T-cell (primary cell): ENCODE measurements at regions not wholly inside any gene's neighbourhood (a gene's known extent, or its start where the extent isn't known, plus 50 kb on each side); places are given as distances from the start of the nearest gene placed in this dataset.

ENCODE experiments used
- ATAC-seq, 4 experiments: fragments of 200-7000 bp in 3 of 4; fragments of 150-1000 bp in 1 of 4; cut with Tn5 transposase; replicated peaks in 1 of 4; 1 replicate in 3 of 4; 2 replicates in 1 of 4; pipeline ENCODE4 v1.10.0; 2021; ENCODE audit warnings: moderate library complexity in 3 of 4, mild to moderate bottlenecking in 2 of 4, moderate number of reproducible peaks in 1 of 4
- CTCF ChIA-PET, 2 donors: fragments of 300-600 bp; sonication (Branson Sonifier 250); formaldehyde crosslinking; loops; one replicate each; lab custom pipeline; 2022; ENCODE audit warnings: antibody characterized with exemption in 2 of 2; lab: Charles Lee
- POLR2A ChIA-PET, 2 donors: fragments of 300-600 bp; sonication (Branson Sonifier 250); formaldehyde crosslinking; loops; one replicate each; lab custom pipeline; 2022; ENCODE audit warnings: antibody characterized with exemption in 2 of 2; lab: Charles Lee
- DNase-seq, 35 experiments: peaks; one replicate each; pipeline versions ENCODE4 v3.0.0 to v3.0.0-alpha.2; 2013 to 2023
- H3K27ac ChIP-seq: one replicate; pipeline ENCODE4 v1.5.1; 2013; ENCODE audit warnings: low read length
- H3K27me3 ChIP-seq, 2 experiments: replicated peaks in 1 of 2; 1 replicate in 1 of 2; 2 replicates in 1 of 2; pipeline versions ENCODE4 v1.6.1 to v1.7.0; 2013; ENCODE audit warnings: low read length in 1 of 2, mixed read lengths in 1 of 2; ENCODE audit not compliant: control insufficient read depth in 2 of 2, insufficient read depth in 2 of 2; ENCODE audit errors: extremely low read depth in 1 of 2
- H3K36me3 ChIP-seq, 2 donors: 1 replicate in 1 of 2; 2 replicates in 1 of 2; pipeline versions ENCODE4 v1.6.1 to v1.7.0; 2013; ENCODE audit warnings: low read length in 1 of 2; ENCODE audit not compliant: control insufficient read depth in 2 of 2, insufficient read depth in 1 of 2; ENCODE audit errors: extremely low read depth in 1 of 2
- H3K4me1 ChIP-seq, 2 experiments: 1 replicate in 1 of 2; 2 replicates in 1 of 2; pipeline versions ENCODE4 v1.6.1 to v1.7.0; 2013; ENCODE audit warnings: low read length in 2 of 2, mixed read lengths in 1 of 2; ENCODE audit not compliant: insufficient read depth in 2 of 2, control insufficient read depth in 1 of 2; ENCODE audit errors: extremely low read depth in 1 of 2
- H3K4me3 ChIP-seq, 2 donors: 1 replicate in 1 of 2; 2 replicates in 1 of 2; pipeline versions ENCODE4 v1.5.1 to v1.7.0; 2013; ENCODE audit warnings: mild to moderate bottlenecking in 2 of 2, low read length in 1 of 2, moderate library complexity in 1 of 2; ENCODE audit not compliant: control insufficient read depth in 1 of 2; ENCODE audit errors: extremely low read depth in 1 of 2
- H3K9me3 ChIP-seq: 2 replicates; pipeline ENCODE4 v1.7.0; 2013
- H3K27ac Mint-ChIP-seq, 2 donors: one replicate each; pipeline ENCODE4 v1.8.0; 2020 to 2021; ENCODE audit warnings: mild to moderate bottlenecking in 2 of 2, mixed read lengths in 2 of 2
- H3K27me3 Mint-ChIP-seq, 2 donors: one replicate each; pipeline ENCODE4 v1.8.0; 2021 to 2022; ENCODE audit warnings: mixed read lengths in 2 of 2
- H3K36me3 Mint-ChIP-seq: one replicate; pipeline ENCODE4 v1.8.0; 2021; ENCODE audit warnings: mixed read lengths
- H3K4me1 Mint-ChIP-seq, 3 donors: one replicate each; pipeline ENCODE4 v1.8.0; 2020 to 2022; ENCODE audit warnings: mixed read lengths in 3 of 3, mild to moderate bottlenecking in 1 of 3
- H3K4me3 Mint-ChIP-seq, 3 donors: one replicate each; pipeline ENCODE4 v1.8.0; 2020 to 2022; ENCODE audit warnings: mild to moderate bottlenecking in 3 of 3, mixed read lengths in 3 of 3, moderate library complexity in 3 of 3
- H3K9me3 Mint-ChIP-seq, 3 donors: one replicate each; pipeline ENCODE4 v1.8.0; 2020 to 2022; ENCODE audit warnings: mixed read lengths in 3 of 3
- WGBS: methylation state at CpG from one replicate; pipeline ENCODE4 v1.1.5; 2013; ENCODE audit warnings: missing lambda C conversion rate; ENCODE audit not compliant: insufficient coverage; 5-methylcytosine and 5-hydroxymethylcytosine counted together

DNA sequence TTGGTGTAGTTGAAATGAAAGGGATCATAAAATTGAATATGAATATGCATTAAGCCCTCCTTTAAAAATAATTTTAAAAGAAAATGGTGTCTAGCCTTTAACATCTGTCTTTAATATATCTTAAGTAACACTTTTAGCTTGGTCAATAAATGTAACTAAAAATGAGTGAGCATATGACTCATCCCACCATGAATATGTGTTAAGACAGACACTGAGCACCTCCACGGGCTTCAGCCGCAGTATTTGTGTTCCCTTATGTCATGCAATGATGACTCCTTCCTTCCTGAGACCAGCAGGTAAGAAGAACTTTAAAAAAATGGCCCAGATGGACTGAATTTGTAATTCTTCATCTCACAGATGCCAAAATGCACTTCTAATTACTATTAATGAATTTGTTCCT lies 563.2 kb downstream of the NR2F1-AS1 start:
- Histone ChIP-seq H3K27me3 (no peaks in the 10 kb centered on the region), H3K36me3 (no peaks in the 10 kb centered on the region), H3K4me1 (no peaks in the 10 kb centered on the region), H3K27ac (no peak overlapping the region), H3K9me3 (no peaks in the 10 kb centered on the region), H3K4me3 (no peak overlapping the region)
- Mint-ChIP-seq H3K9me3 (peaks cover 0 to 6% (median 4%) of the 10 kb centered on the region in 3 donors), H3K27ac (no peak overlapping the region), H3K27me3 (no peaks in the 10 kb centered on the region), H3K4me1 (no peaks in the 10 kb centered on the region), H3K4me3 (no peak overlapping the region), H3K36me3 (no peaks in the 10 kb centered on the region)
- ChIA-PET POLR2A (no interaction called here), CTCF (no interaction called here)
- no peak for ATAC-seq
- DNase-seq = no peak
- WGBS = 64% methylated on average over 2 of the region's 2 CpGs

DNA sequence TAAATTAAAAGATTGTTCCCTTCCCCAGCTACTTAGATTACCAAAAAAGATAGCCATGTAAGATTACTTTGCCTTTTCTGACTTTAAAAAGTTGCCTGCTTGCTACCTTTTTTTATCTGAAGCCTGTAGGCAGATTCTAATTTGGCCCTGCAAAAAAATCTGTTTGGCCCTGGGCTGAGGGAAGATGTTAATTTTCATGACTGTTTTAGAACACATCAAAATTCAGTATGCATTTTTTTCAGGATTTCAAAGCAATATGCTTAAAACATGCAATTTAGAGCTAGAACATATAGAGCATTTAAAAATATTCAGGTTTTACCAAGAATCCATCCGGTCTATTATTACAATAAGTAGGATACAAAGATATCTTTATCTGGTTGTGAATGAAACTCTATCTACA lies 563.6 kb downstream of the NR2F1-AS1 start:
- H3K27ac Mint-ChIP-seq = no peak overlapping the region
- ATAC-seq (no peak), DNase-seq (no peak)
- ChIA-PET POLR2A (no interaction called here), CTCF (no interaction called here)
- no peaks in the 10 kb centered on the region for H3K4me1 Mint-ChIP-seq
- Histone ChIP-seq H3K27ac (no peak overlapping the region), H3K27me3 (no peaks in the 10 kb centered on the region), H3K36me3 (no peaks in the 10 kb centered on the region), H3K4me3 (no peak overlapping the region), H3K9me3 (no peaks in the 10 kb centered on the region), H3K4me1 (no peaks in the 10 kb centered on the region)
- no peaks in the 10 kb centered on the region for H3K36me3 Mint-ChIP-seq
- WGBS = no CpG with 5 or more reads among the region's 1 CpG
- no peak overlapping the region for H3K4me3 Mint-ChIP-seq
- no peaks in the 10 kb centered on the region for H3K27me3 Mint-ChIP-seq
- peaks cover 0 to 6% (median 4%) of the 10 kb centered on the region in 3 donors for H3K9me3 Mint-ChIP-seq

DNA sequence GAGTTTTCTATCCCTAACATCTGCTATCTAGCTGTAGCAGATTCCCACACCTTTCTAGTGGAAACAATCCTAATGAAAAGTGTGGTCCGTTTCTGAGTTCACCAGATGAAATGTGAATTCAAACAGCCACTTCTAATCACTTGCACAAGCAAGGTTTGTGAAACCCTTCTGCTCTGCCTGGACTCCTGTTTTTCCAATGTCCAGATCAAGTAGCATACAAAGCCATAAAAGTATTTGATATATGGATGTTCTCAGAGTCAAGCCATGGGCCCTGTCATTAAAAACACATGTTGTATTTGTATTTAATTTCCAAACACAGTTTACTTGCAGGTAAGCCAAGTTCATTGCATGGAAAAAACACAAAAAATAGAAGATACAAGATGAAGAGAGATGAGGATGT lies 570.4 kb downstream of the NR2F1-AS1 start:
- Mint-ChIP-seq H3K9me3 (peaks cover 4% of the 10 kb centered on the region in 3 donors), H3K36me3 (no peaks in the 10 kb centered on the region), H3K27me3 (no peaks in the 10 kb centered on the region), H3K4me1 (no peaks in the 10 kb centered on the region), H3K27ac (no peak overlapping the region), H3K4me3 (no peak overlapping the region)
- Histone ChIP-seq H3K4me3 (no peak overlapping the region), H3K27me3 (no peaks in the 10 kb centered on the region), H3K27ac (no peak overlapping the region), H3K36me3 (no peaks in the 10 kb centered on the region), H3K9me3 (no peaks in the 10 kb centered on the region), H3K4me1 (no peaks in the 10 kb centered on the region)
- POLR2A ChIA-PET = no interaction called here
- DNase-seq (no peak), ATAC-seq (no peak)
- WGBS = 40% methylated on average over 1 of the region's 1 CpG
- CTCF ChIA-PET = no interaction called here

DNA sequence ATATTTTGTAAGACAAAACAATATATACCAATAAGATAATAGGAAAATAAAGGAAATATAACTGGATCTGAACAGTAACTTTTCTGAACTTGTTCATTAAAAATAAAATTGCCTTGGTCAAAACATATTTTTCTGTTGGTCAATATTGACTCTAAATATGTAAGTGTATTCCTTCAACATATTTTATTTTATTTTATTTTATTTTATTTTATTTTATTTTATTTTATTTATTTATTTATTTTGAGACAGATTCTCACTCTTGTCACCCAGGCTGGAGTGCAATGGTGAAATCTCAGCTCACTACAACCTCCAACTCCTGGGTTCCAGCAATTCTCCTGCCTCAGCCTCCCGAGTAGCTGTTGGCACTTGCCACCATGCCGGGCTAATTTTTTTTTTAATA lies 571.0 kb downstream of the NR2F1-AS1 start:
- Mint-ChIP-seq H3K4me1 (no peaks in the 10 kb centered on the region), H3K9me3 (peaks cover 4 to 5% (median 4%) of the 10 kb centered on the region in 3 donors), H3K4me3 (no peak overlapping the region), H3K36me3 (no peaks in the 10 kb centered on the region), H3K27me3 (no peaks in the 10 kb centered on the region), H3K27ac (no peak overlapping the region)
- ATAC-seq = no peak
- CTCF ChIA-PET = no interaction called here
- H3K9me3 ChIP-seq = no peaks in the 10 kb centered on the region
- H3K4me3 ChIP-seq = no peak overlapping the region
- no peaks in the 10 kb centered on the region for H3K36me3 ChIP-seq
- no peaks in the 10 kb centered on the region for H3K4me1 ChIP-seq
- POLR2A ChIA-PET = no interaction called here
- 68% methylated on average over 2 of the region's 2 CpGs for WGBS
- no peak for DNase-seq
- no peak overlapping the region for H3K27ac ChIP-seq
- no peaks in the 10 kb centered on the region for H3K27me3 ChIP-seq

DNA sequence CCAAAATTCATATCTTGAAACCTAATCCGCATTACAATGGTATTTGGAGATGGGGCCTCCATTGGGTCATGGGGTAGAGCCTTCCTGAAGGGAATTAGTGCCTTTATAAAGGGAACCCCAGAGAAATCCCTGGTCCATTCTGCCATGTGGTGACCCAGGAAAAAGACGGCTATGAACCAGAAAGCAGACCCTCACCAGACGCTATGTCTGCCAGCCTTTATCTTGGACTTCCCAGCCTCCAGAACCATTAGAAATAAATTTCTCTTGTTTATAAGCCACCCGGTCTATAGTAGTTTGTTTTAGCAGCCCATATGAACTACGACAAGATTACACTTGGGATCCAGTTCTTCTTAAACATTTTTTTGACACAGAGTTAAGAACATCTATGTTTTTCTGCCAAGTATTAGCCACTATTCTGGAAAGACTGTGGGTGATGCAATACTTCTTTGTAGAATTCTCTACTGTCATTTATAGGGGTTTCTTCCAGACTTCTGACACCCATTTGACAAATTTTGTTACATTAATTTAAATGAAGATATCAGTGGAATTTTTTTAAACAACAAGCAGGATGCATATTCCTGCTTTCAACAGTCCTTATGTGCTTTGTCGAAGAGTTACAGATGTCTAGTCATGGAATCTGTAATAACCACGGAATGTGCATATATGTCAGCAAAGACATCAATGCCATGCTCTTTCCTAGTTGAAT lies 572.4 kb downstream of the NR2F1-AS1 start:
- ATAC-seq (no peak), DNase-seq (no peak)
- Mint-ChIP-seq H3K36me3 (no peaks in the 10 kb centered on the region), H3K9me3 (peaks cover 0 to 4% (median 3%) of the 10 kb centered on the region in 3 donors), H3K27ac (no peak overlapping the region), H3K4me1 (no peaks in the 10 kb centered on the region), H3K27me3 (no peaks in the 10 kb centered on the region), H3K4me3 (no peak overlapping the region)
- Histone ChIP-seq H3K27ac (no peak overlapping the region), H3K27me3 (no peaks in the 10 kb centered on the region), H3K4me3 (no peak overlapping the region), H3K36me3 (no peaks in the 10 kb centered on the region), H3K9me3 (no peaks in the 10 kb centered on the region), H3K4me1 (no peaks in the 10 kb centered on the region)
- ChIA-PET CTCF (no interaction called here), POLR2A (no interaction called here)
- WGBS = no CpG with 5 or more reads among the region's 7 CpGs

DNA sequence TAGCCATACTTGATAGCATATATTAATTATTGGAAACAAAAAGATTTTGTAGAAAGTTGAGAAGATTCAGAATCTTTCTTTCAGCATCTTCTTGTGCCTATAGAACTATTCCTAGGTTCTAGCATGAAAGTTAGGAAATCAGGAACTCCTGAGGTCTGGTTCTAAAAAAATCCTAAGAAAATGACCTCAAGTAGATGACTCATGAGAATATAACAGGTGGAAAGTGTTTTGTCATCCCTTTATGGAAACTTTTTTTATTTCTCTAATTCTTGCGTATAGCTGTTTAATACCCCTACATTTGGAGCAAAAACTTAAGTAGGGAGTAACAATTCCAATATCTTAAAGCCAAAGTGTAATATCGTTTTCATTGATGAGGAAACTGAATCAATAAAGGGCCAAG lies 574.1 kb downstream of the NR2F1-AS1 start:
- H3K4me1 ChIP-seq = no peaks in the 10 kb centered on the region
- WGBS = no CpG with 5 or more reads among the region's 2 CpGs
- ATAC-seq (no peak), DNase-seq (no peak)
- ChIA-PET CTCF (no interaction called here), POLR2A (no interaction called here)
- no peak overlapping the region for H3K27ac ChIP-seq
- H3K27me3 ChIP-seq = no peaks in the 10 kb centered on the region
- no peaks in the 10 kb centered on the region for H3K4me1 Mint-ChIP-seq
- H3K27me3 Mint-ChIP-seq = no peaks in the 10 kb centered on the region
- no peak overlapping the region for H3K27ac Mint-ChIP-seq
- H3K36me3 Mint-ChIP-seq = no peaks in the 10 kb centered on the region
- H3K4me3 ChIP-seq = no peak overlapping the region
- no peak overlapping the region for H3K4me3 Mint-ChIP-seq
- peaks cover 0 to 4% (median 3%) of the 10 kb centered on the region in 3 donors for H3K9me3 Mint-ChIP-seq
- no peaks in the 10 kb centered on the region for H3K36me3 ChIP-seq
- H3K9me3 ChIP-seq = no peaks in the 10 kb centered on the region

DNA sequence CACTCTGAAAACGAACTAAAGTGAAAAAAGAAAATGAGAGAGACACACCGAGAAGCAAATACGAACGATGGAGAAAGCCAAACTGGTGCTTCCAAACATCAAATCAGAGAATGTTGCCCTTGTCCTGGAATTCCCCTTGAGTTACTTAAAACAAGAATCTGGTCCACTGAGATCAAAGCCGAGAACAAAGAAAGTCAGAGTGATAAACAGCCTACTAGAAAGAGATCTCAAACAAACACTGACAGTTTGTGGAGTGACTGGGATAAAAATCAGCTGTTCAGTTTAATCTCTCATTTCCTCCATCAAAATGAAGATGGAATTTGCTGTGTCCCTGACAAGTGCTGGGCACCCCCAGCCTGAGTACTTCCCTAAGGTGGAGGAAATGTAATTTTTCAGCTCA lies 582.6 kb downstream of the NR2F1-AS1 start:
- Histone ChIP-seq H3K27me3 (no peaks in the 10 kb centered on the region), H3K9me3 (no peaks in the 10 kb centered on the region), H3K27ac (no peak overlapping the region), H3K4me1 (no peaks in the 10 kb centered on the region), H3K4me3 (no peak overlapping the region), H3K36me3 (no peaks in the 10 kb centered on the region)
- H3K27me3 Mint-ChIP-seq = no peaks in the 10 kb centered on the region
- H3K4me1 Mint-ChIP-seq = no peaks in the 10 kb centered on the region
- H3K27ac Mint-ChIP-seq = no peak overlapping the region
- CTCF ChIA-PET = no interaction called here
- POLR2A ChIA-PET = no interaction called here
- no peak for ATAC-seq
- DNase-seq = no peak
- H3K9me3 Mint-ChIP-seq = peaks cover 7 to 19% (median 8%) of the 10 kb centered on the region in 3 donors
- no peak overlapping the region for H3K4me3 Mint-ChIP-seq
- WGBS = no CpG with 5 or more reads among the region's 5 CpGs
- no peaks in the 10 kb centered on the region for H3K36me3 Mint-ChIP-seq
